ENCODE measurements at regions not wholly inside any gene's neighbourhood (a gene's known extent, or its start where the extent isn't known, plus 50 kb on each side); places are given as distances from the start of the nearest gene placed in this dataset.

DNA sequence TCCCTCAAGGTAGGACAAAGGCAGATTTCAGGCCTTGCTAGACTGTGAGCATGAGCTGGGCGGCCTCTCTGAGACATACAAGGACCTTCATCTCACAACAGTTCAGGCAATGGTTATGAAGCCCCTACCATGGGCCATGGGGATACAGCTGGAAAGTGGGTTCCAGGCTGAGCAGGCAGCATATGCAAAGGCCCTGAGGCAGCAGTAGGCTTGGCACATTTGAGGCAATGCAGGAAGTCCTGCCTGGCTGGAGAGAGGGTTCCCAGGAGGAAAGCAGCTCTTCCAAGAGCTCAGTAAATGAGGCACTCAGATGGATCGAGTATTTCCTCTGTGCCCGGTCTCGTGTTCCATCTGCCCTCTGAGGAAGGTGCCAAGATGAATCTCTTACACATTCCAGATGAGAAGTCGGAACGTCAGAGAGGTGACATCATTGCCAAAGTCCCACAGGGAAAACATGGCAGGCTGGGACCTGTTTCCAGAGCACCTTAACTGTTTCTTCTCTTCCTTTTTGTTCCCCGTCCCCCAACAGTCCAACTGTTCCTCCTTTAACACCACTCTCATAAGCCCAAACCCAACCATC lies 388.6 kb downstream of the MN1 start:
- Histone ChIP-seq H3K36me3 (no peaks in the 10 kb centered on the region), H3K9me3 (no peaks in the 10 kb centered on the region), H3K4me3 (ENCODE audit: low read depth in 1 of 2, low read length in 1 of 2) (no peak overlapping the region), H3K27ac (no peak overlapping the region), H3K27me3 (peaks cover 21% of the 10 kb centered on the region), H3K4me1 (ENCODE audit: control insufficient read depth in 1 of 2, insufficient read depth in 1 of 2, low read depth in 1 of 2, low read length in 1 of 2) (no peaks in the 10 kb centered on the region)
- TF ChIP-seq, protein P1, sequence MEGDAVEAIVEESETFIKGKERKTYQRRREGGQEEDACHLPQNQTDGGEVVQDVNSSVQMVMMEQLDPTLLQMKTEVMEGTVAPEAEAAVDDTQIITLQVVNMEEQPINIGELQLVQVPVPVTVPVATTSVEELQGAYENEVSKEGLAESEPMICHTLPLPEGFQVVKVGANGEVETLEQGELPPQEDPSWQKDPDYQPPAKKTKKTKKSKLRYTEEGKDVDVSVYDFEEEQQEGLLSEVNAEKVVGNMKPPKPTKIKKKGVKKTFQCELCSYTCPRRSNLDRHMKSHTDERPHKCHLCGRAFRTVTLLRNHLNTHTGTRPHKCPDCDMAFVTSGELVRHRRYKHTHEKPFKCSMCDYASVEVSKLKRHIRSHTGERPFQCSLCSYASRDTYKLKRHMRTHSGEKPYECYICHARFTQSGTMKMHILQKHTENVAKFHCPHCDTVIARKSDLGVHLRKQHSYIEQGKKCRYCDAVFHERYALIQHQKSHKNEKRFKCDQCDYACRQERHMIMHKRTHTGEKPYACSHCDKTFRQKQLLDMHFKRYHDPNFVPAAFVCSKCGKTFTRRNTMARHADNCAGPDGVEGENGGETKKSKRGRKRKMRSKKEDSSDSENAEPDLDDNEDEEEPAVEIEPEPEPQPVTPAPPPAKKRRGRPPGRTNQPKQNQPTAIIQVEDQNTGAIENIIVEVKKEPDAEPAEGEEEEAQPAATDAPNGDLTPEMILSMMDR (IDR thresholded peaks at IDR 0.05): no peak

DNA sequence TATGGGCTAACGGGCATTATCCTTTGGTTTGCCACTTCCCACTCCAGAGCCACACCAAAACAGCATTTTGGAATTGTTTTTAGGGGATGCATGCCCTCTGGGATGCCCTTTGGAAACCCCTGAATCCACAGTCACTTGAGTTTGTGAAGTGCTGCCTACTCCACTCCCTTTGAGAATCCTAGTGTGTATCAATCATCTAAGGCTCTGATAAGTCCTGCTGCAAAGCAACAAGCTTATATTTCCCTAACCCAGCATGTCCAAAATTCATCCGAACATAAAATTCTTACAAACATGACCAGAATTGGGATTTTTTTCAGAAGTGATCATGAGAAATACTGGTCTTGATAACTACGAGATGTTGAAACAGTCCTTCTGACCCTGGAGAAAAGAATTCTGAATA lies 387.9 kb downstream of the MN1 start:
- no peak overlapping the region for H3K4me3 ChIP-seq (ENCODE audit: low read depth in 1 of 2, low read length in 1 of 2)
- peaks cover 23% of the 10 kb centered on the region for H3K27me3 ChIP-seq
- no peaks in the 10 kb centered on the region for H3K36me3 ChIP-seq
- no peaks in the 10 kb centered on the region for H3K9me3 ChIP-seq
- no peak overlapping the region for H3K27ac ChIP-seq
- no peaks in the 10 kb centered on the region for H3K4me1 ChIP-seq (ENCODE audit: control insufficient read depth in 1 of 2, insufficient read depth in 1 of 2, low read depth in 1 of 2, low read length in 1 of 2)
- TF ChIP-seq, protein P1 (IDR thresholded peaks at IDR 0.05): no peak

DNA sequence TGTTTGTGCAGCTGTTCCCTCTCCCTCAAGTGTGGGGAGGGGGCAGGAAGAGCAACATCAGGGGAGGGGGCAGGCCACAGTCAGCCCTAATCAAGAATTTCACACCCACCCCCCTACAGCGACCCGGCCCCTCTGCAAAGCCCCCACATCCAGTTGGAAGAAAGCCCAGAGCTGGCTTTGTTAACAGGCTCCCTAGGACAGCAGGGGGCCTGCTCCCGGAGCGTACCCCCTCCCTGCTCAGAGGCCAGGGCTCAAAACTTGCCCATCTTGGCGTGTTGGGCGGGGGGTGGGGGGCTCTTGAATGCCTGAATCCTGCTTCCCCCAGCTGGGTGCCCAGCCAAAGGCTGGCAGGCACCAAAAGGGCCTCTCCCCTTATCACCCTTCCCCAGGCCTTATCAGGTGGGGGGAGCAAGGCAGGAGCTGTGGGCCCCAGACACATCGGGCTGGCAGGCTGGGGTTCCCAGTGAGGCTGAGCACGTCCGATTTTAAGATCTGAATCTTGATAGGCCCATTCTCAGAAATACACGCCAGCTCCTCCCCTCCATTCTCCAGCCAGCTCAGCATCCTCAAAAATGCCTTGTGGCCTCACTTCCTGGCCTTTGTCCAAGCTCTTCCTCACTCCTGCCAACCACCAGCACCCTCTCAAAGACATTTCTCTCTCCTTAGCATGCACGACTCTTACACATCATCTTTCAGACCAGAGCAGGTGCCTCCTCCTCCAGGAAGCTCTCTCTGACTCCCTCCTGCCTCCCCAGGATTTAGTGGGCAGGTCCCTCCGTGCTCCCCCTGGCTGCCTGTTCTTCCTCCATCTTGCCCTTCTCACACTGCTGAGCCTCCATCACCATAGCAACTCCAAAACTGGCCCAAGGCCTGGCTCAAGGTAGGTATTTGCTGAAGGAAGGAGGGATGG lies 384.8 kb downstream of the MN1 start:
- no peaks in the 10 kb centered on the region for H3K36me3 ChIP-seq
- H3K27me3 ChIP-seq: peaks cover 53% of the 10 kb centered on the region
- no peaks in the 10 kb centered on the region for H3K9me3 ChIP-seq
- H3K27ac ChIP-seq: no peak overlapping the region
- TF ChIP-seq, protein P1 (IDR thresholded peaks at IDR 0.05): no peak
- no peaks in the 10 kb centered on the region for H3K4me1 ChIP-seq (ENCODE audit: control insufficient read depth in 1 of 2, insufficient read depth in 1 of 2, low read depth in 1 of 2, low read length in 1 of 2)
- no peak overlapping the region for H3K4me3 ChIP-seq (ENCODE audit: low read depth in 1 of 2, low read length in 1 of 2)

DNA sequence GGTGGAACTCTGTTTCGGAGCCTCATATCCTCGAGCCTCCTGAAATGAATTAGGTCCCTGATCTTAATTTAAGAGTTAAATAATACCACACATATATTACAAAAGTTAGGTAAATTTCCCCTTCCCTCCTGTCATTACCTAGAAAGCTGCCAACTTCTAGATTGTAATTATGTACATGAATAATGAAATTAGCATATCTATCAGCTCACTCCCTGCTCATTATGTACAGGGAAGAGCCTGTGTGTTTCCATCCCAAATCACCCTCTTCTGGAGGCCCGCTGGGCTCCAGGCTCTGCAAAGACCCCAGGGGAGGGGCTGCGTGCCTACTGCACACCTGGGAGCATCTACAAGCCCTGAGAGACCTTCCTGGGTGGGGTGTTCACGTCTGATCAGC lies 384.1 kb downstream of the MN1 start:
- H3K4me1 ChIP-seq (ENCODE audit: control insufficient read depth in 1 of 2, insufficient read depth in 1 of 2, low read depth in 1 of 2, low read length in 1 of 2): no peaks in the 10 kb centered on the region
- H3K4me3 ChIP-seq (ENCODE audit: low read depth in 1 of 2, low read length in 1 of 2): no peak overlapping the region
- H3K27ac ChIP-seq: no peak overlapping the region
- peaks cover 60% of the 10 kb centered on the region for H3K27me3 ChIP-seq
- H3K36me3 ChIP-seq: no peaks in the 10 kb centered on the region
- no peaks in the 10 kb centered on the region for H3K9me3 ChIP-seq
- TF ChIP-seq, protein P1 (IDR thresholded peaks at IDR 0.05): no peak

DNA sequence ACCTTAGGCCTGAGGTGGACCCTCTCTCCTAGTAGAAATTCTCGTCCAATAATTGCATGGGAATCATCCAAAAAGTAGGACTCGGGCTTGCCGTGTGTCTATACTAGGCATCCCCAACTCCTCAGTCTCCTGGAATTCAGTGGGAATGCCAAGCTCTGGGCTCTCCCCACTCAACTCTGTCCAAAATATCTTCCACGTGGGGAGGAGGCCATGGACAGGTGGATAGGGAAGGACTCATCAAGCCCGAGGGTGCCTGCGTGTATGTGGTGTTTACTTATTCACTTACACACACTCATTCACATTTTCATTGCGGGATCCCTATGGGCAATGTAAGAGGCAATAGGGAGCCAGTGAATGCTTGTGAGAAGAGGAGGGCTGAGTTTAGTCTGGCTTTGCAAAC lies 383.3 kb downstream of the MN1 start:
- H3K9me3 ChIP-seq: no peaks in the 10 kb centered on the region
- no peaks in the 10 kb centered on the region for H3K4me1 ChIP-seq (ENCODE audit: control insufficient read depth in 1 of 2, insufficient read depth in 1 of 2, low read depth in 1 of 2, low read length in 1 of 2)
- H3K4me3 ChIP-seq (ENCODE audit: low read depth in 1 of 2, low read length in 1 of 2): no peak overlapping the region
- no peaks in the 10 kb centered on the region for H3K36me3 ChIP-seq
- H3K27ac ChIP-seq: no peak overlapping the region
- H3K27me3 ChIP-seq: peaks cover 61% of the 10 kb centered on the region
- TF ChIP-seq, protein P1 (IDR thresholded peaks at IDR 0.05): no peak
